C4-2B (cell line): ENCODE measurements at regions not wholly inside any gene's neighbourhood (a gene's known extent, or its start where the extent isn't known, plus 50 kb on each side); places are given as distances from the start of the nearest gene placed in this dataset.

Experiments used
- ZFX ChIP-seq: fragments of 450-650 bp; IDR thresholded peaks from 2 replicates; pipeline ENCODE4 v1.6.1; 2017
- TF ChIP-seq, protein P1 (sequence below): fragments of 450-650 bp; conservative IDR thresholded peaks from 2 replicates; pipeline ENCODE4 v1.5.1; 2017; ENCODE audit warnings: mild to moderate bottlenecking

GRCh38 chr11:92053216-92053615 is 171.4 kb upstream of the FAT3 start:
- TF ChIP-seq, protein P1, sequence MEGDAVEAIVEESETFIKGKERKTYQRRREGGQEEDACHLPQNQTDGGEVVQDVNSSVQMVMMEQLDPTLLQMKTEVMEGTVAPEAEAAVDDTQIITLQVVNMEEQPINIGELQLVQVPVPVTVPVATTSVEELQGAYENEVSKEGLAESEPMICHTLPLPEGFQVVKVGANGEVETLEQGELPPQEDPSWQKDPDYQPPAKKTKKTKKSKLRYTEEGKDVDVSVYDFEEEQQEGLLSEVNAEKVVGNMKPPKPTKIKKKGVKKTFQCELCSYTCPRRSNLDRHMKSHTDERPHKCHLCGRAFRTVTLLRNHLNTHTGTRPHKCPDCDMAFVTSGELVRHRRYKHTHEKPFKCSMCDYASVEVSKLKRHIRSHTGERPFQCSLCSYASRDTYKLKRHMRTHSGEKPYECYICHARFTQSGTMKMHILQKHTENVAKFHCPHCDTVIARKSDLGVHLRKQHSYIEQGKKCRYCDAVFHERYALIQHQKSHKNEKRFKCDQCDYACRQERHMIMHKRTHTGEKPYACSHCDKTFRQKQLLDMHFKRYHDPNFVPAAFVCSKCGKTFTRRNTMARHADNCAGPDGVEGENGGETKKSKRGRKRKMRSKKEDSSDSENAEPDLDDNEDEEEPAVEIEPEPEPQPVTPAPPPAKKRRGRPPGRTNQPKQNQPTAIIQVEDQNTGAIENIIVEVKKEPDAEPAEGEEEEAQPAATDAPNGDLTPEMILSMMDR, result no peak
- no peak for TF ChIP-seq ZFX
